LNCaP clone FGC (cell line): ENCODE measurements at regions not wholly inside any gene's neighbourhood (a gene's known extent, or its start where the extent isn't known, plus 50 kb on each side); places are given as distances from the start of the nearest gene placed in this dataset.
A peak's percentile ranks its signal among the peaks of the same experiment; 100 is the strongest.

Experiments
- DNase-seq: peaks from one replicate; pipeline ENCODE4 v3.0.0-alpha.2; 2011; ENCODE audit warnings: low read depth
- H3K4me3 ChIP-seq: 2 replicates; pipeline ENCODE4 v1.5.1; 2011; ENCODE audit warnings: mild to moderate bottlenecking, low read depth, low read length, control low read depth
- CTCF ChIP-seq: IDR thresholded peaks from 2 replicates; pipeline ENCODE4 v1.5.1; 2012; ENCODE audit warnings: mild to moderate bottlenecking; ENCODE audit not compliant: control insufficient read depth, insufficient read depth; ENCODE audit errors: extremely low read depth

DNA sequence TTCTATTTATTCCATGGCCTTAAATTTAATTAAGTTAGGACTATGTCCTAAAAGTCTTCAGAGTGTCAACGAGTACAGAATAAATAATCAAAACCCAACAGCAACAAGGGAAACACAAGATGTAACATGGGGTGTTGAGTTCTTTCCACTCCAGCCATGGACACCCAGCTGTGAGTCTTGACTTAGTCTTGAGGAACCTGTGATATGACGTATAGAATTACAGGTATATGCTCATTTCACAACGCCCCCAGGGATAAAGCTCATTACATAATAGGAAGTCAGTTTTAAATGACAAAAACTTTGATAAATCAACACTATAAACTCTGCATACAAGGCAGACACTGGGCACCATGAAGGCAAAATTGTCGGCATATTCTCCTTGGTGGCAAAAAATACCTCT lies 200.0 kb upstream of the CASK start:
- no peak for TF ChIP-seq CTCF
- DNase-seq = no peak
- no peak overlapping the region for H3K4me3 ChIP-seq

GRCh38 chrX:42119076-42119475 lies 195.7 kb upstream of the CASK start:
- DNase-seq = peak; percentile 82
- TF ChIP-seq CTCF = no peak
- no peak overlapping the region for H3K4me3 ChIP-seq

DNA sequence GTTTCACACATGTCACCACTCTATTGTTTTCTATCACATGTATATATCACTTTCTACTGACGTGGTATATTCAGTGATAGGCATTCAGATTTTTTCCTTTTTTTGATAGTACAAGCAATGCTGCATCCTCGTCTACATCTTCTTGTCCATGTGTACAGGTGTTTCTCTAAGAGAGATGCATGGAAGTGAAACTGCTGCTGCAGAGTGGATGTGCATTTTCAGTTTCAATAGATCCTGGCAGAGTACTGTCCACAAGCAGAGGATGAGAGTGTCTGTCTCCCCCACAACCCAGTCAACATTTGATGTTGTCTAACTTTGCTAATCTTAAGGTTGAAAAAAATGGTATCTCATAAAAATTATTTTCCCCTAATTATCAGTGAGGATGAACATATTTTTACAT lies 194.0 kb upstream of the CASK start:
- DNase-seq = no peak
- no peak overlapping the region for H3K4me3 ChIP-seq
- no peak for TF ChIP-seq CTCF

DNA sequence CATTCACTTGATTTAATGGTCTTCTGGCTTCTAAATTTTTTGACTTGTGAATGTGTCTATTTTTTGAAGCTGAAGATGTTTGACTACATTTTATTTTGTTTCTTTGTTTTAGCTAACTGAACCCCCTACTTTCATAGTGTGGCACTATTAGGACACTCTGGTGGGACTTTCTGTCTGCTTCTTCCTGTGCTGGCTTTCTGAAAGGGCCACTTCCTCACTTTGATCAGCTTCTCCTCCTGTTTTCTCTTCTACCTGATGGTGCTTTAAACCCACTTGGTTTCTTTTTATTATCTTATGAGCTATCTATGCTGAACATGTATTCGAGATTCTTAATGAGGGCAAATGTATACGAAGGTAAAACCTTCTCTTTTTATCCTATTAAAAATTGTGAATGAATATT lies 186.1 kb upstream of the CASK start:
- no peak for TF ChIP-seq CTCF

DNA sequence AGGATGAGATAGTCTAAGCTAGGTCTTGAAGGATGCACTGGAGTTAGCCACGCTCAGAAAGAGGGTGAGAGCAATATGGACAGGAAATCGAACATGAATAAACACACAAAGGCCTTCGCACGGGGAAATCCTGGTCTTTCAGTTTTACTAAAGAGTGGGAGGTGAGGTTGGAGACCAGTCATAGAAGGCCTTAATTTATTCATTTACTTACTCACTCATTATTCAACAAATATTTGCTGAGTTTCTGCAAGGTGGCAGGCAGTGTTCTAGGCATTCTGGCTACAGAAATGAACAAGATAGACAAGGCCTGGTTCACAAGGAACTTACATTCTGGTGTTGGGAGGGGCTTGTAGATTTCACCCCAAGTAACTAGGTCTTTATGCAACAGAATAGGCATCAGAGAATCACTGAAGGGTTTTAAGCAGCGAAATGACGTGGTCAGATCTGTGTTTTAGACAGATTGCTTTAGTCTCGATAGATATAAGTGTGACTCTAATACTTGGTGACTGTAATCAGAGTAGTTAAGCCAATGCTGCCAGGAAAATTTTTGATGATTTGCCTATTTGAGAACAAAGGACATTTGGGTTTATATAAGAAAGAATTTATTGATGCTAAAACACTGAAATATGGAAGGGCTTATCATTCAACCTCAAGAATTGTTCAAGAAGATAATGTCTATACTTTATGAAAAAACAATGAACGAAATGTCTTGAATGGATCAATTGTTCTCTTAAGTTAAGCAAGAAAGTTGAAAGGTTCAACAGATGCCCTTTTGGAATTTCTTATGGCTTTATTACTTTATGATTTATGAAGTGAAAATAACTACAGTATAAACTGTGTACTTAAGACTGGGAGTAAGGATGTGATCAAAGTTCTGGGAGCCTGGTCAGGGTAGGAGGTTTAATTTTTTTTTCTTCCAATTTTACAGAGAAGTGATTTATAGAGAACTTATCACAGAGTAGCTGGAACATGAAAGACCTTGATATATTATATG lies 184.4 kb upstream of the CASK start:
- no peak for TF ChIP-seq CTCF
- H3K4me3 ChIP-seq = no peak overlapping the region
- DNase-seq = no peak

More for the DNA sequence above, 186.1 kb upstream of the CASK start:
- H3K4me3 ChIP-seq = no peak overlapping the region
- no peak for DNase-seq

GRCh38 chrX:42106556-42106955 lies 183.2 kb upstream of the CASK start:
- no peak for TF ChIP-seq CTCF
- DNase-seq = no peak
- H3K4me3 ChIP-seq = no peak overlapping the region
